ENCODE measurements at regions not wholly inside any gene's neighbourhood (a gene's known extent, or its start where the extent isn't known, plus 50 kb on each side); places are given as distances from the start of the nearest gene placed in this dataset.

DNA sequence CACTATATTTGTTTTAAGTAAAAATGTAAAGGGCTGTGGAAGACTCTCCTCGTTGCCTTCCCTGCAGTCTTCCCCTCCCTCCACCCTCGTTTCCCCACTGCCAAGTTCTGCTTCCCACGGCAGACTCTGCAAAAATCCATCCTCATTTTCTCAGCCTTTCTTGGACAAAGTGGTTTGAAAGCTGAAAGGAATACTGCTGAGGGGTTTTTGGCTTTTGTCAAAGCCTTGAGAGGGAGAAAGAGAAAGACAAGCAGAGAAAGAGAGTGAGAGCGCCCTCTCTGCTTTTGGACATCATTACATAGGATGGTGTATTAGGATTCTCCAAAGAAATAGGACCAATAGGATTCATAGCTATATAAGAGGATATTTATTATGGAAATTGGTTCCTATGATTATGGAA, 455.9 kb upstream of the SOX11 start:
- no peaks in the 10 kb centered on the region for H3K27me3 ChIP-seq (ENCODE audit: control insufficient read depth, insufficient read depth, low read length)
- H3K9me3 ChIP-seq (ENCODE audit: control insufficient read depth, insufficient read depth, low read length) = peaks cover 2% of the 10 kb centered on the region
- no peaks in the 10 kb centered on the region for H3K4me1 ChIP-seq (ENCODE audit: control insufficient read depth, insufficient read depth, low read length)
- no peaks in the 10 kb centered on the region for H3K36me3 ChIP-seq (ENCODE audit: control insufficient read depth, insufficient read depth, low read length)
- WGBS (ENCODE audit: insufficient coverage) = no CpG with 5 or more reads among the region's 4 CpGs
- no peak overlapping the region for H3K4me3 ChIP-seq (ENCODE audit: low read depth, low read length)
- peak in 3 of 6 donors; percentile 13 to 93 (median 45) for DNase-seq (ENCODE audit: low read depth in 4 of 6, low spot score in 6 of 6)
- H3K27ac ChIP-seq (ENCODE audit: low read depth, low read length) = no peak overlapping the region

DNA sequence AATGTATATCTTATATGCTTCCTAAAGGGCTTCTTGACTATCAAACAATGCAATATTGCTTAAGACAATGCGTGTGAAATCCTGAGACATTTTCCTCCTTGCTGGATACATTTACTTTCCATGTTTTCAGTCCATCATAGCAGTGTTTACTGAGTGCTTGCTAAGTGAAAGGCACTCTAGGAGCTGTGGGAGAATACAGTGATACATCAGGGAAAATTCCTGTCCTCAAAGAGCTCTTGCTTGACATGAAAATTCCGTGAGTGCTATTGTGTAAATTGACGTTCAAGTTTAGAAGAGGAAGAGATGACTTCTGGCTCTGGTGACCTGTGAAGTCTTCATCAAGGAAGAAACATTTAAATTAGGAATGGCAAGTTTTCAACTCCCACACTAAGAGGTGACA, 449.4 kb upstream of the SOX11 start:
- Histone ChIP-seq H3K9me3 (ENCODE audit: control insufficient read depth, insufficient read depth, low read length) (no peaks in the 10 kb centered on the region), H3K27me3 (ENCODE audit: control insufficient read depth, insufficient read depth, low read length) (no peaks in the 10 kb centered on the region), H3K36me3 (ENCODE audit: control insufficient read depth, insufficient read depth, low read length) (no peaks in the 10 kb centered on the region), H3K4me3 (ENCODE audit: low read depth, low read length) (no peak overlapping the region), H3K4me1 (ENCODE audit: control insufficient read depth, insufficient read depth, low read length) (no peaks in the 10 kb centered on the region), H3K27ac (ENCODE audit: low read depth, low read length) (no peak overlapping the region)
- WGBS (ENCODE audit: insufficient coverage) = no CpG with 5 or more reads among the region's 3 CpGs
- DNase-seq (ENCODE audit: low read depth in 4 of 6, low spot score in 6 of 6) = no peak

DNA sequence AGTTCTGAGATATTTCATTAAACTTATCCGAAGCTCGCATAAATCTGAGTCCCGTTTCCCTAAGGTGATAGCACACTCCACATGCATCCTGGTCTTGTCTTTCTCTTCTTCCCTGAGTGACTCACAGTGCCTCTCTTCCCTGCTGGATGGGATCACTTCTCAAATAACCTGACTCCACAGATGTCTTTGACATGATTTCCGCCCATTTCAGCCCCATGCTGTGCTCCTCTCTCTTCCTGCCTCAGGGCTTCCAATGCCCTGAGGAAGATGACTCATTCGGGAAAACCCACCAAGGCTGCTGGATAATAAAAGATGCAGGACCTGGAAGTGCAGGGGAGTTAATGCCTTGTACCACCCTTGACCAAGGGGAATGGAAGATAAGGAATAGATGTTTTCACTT, 441.7 kb upstream of the SOX11 start:
- WGBS (ENCODE audit: insufficient coverage) = 71% methylated on average over 4 of the region's 5 CpGs
- DNase-seq (ENCODE audit: low read depth in 4 of 6, low spot score in 6 of 6) = no peak
- Histone ChIP-seq H3K27ac (ENCODE audit: low read depth, low read length) (no peak overlapping the region), H3K36me3 (ENCODE audit: control insufficient read depth, insufficient read depth, low read length) (no peaks in the 10 kb centered on the region), H3K27me3 (ENCODE audit: control insufficient read depth, insufficient read depth, low read length) (no peaks in the 10 kb centered on the region), H3K9me3 (ENCODE audit: control insufficient read depth, insufficient read depth, low read length) (no peaks in the 10 kb centered on the region), H3K4me1 (ENCODE audit: control insufficient read depth, insufficient read depth, low read length) (peaks cover 3% of the 10 kb centered on the region), H3K4me3 (ENCODE audit: low read depth, low read length) (no peak overlapping the region)

DNA sequence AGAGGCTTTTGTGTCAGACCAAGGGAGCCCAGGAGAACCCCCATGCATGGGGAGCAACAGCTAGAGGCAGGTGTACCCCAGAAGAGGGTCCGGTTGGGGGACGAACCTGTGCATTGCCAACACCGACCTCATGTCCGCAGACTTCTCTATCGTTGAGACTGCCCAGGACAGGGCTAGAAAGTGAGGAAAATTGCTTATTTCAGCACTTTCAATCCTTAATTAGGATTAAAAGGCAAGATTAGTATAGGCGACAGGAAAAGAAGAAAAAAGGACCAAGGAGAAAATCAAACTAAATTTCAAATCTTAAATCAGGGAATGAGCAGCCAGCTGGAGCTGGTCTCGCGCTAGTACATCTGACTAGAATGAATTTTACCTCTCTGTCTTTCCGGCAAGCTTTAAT, 438.9 kb upstream of the SOX11 start:
- H3K4me1 ChIP-seq (ENCODE audit: control insufficient read depth, insufficient read depth, low read length) = peaks cover 3% of the 10 kb centered on the region
- 93% methylated on average over 5 of the region's 9 CpGs for WGBS (ENCODE audit: insufficient coverage)
- H3K27ac ChIP-seq (ENCODE audit: low read depth, low read length) = no peak overlapping the region

DNA sequence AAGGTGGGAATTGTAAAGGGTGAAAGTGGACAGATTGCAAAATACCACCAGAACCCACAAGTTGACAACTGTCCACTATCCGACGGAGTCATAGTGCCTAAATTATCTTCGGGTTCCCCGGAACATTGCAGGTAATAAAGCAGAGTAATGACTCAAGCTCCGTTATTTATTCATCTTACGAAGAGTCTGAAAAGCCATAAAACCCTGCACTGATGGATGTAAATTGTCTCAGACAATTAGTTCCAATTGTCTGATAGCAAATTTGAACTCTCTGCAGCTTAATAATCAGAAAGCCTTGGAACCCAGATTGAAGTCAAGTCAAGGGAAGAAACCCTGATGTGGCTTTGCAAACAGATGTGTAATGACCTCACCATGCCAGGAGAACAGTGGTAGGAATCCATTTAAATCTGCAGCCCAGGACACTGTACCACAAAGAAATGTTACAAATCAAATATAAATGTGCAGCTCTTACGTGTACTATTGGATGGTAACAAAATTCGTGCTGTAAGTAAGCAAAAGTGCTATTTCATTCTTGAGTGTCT, 437.3 kb upstream of the SOX11 start:
- Histone ChIP-seq H3K36me3 (ENCODE audit: control insufficient read depth, insufficient read depth, low read length) (no peaks in the 10 kb centered on the region), H3K9me3 (ENCODE audit: control insufficient read depth, insufficient read depth, low read length) (no peaks in the 10 kb centered on the region), H3K4me3 (ENCODE audit: low read depth, low read length) (no peak overlapping the region), H3K27me3 (ENCODE audit: control insufficient read depth, insufficient read depth, low read length) (no peaks in the 10 kb centered on the region), H3K4me1 (ENCODE audit: control insufficient read depth, insufficient read depth, low read length) (peaks cover 3% of the 10 kb centered on the region), H3K27ac (ENCODE audit: low read depth, low read length) (no peak overlapping the region)
- DNase-seq (ENCODE audit: low read depth in 4 of 6, low spot score in 6 of 6) = peak in 1 of 6 donors; percentile 79
- 63% methylated on average over 4 of the region's 8 CpGs for WGBS (ENCODE audit: insufficient coverage)

More for the DNA sequence above, 438.9 kb upstream of the SOX11 start:
- Histone ChIP-seq H3K9me3 (ENCODE audit: control insufficient read depth, insufficient read depth, low read length) (no peaks in the 10 kb centered on the region), H3K4me3 (ENCODE audit: low read depth, low read length) (no peak overlapping the region), H3K36me3 (ENCODE audit: control insufficient read depth, insufficient read depth, low read length) (no peaks in the 10 kb centered on the region), H3K27me3 (ENCODE audit: control insufficient read depth, insufficient read depth, low read length) (no peaks in the 10 kb centered on the region)
- no peak for DNase-seq (ENCODE audit: low read depth in 4 of 6, low spot score in 6 of 6)

DNA sequence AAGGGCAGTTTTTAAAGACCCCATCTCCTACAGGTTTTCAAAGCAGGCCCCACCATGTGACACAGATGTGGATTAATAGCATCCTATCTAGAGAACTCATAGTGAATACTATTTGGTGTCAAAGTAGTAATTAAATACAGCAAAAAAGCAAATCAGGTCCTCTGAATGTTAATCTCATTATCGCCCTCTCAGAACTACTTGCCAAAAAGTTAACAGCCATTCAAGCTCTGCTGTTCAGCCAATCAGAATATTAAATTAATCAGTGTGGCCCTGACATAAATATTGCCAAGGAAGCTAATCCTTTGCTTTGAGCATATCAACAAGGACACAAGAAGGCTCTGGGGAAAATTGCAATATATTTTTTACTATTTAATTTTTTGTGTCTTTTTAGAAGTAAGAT, 428.9 kb upstream of the SOX11 start:
- no peaks in the 10 kb centered on the region for H3K9me3 ChIP-seq (ENCODE audit: control insufficient read depth, insufficient read depth, low read length)
- H3K36me3 ChIP-seq (ENCODE audit: control insufficient read depth, insufficient read depth, low read length) = no peaks in the 10 kb centered on the region
- no peaks in the 10 kb centered on the region for H3K27me3 ChIP-seq (ENCODE audit: control insufficient read depth, insufficient read depth, low read length)
- H3K27ac ChIP-seq (ENCODE audit: low read depth, low read length) = no peak overlapping the region
- no peaks in the 10 kb centered on the region for H3K4me1 ChIP-seq (ENCODE audit: control insufficient read depth, insufficient read depth, low read length)
- WGBS (ENCODE audit: insufficient coverage) = no CpG with 5 or more reads among the region's 1 CpG
- H3K4me3 ChIP-seq (ENCODE audit: low read depth, low read length) = no peak overlapping the region
- DNase-seq (ENCODE audit: low read depth in 4 of 6, low spot score in 6 of 6) = peak in 1 of 6 donors; percentile 47

DNA sequence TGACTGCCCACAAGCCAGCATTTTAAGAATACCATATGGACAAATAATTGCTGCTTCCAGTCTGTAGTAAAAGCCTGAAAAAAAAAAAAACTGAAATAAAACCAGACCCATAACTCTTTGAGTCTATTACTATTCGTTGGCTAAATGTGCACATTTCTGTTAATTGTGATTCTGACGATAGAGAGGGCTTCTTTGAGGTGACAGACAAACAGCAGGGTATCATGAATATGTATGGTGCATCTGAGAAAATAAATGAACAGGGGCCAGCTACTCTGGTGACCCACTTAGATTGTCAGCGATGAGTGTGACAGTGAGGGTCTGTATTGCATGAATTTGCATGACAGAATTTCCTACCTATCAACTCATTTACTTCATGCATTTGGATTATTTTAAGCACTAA, 427.8 kb upstream of the SOX11 start:
- Histone ChIP-seq H3K27me3 (ENCODE audit: control insufficient read depth, insufficient read depth, low read length) (no peaks in the 10 kb centered on the region), H3K4me1 (ENCODE audit: control insufficient read depth, insufficient read depth, low read length) (no peaks in the 10 kb centered on the region), H3K27ac (ENCODE audit: low read depth, low read length) (no peak overlapping the region), H3K9me3 (ENCODE audit: control insufficient read depth, insufficient read depth, low read length) (no peaks in the 10 kb centered on the region), H3K36me3 (ENCODE audit: control insufficient read depth, insufficient read depth, low read length) (no peaks in the 10 kb centered on the region), H3K4me3 (ENCODE audit: low read depth, low read length) (no peak overlapping the region)
- WGBS (ENCODE audit: insufficient coverage) = no CpG with 5 or more reads among the region's 3 CpGs
- DNase-seq (ENCODE audit: low read depth in 4 of 6, low spot score in 6 of 6) = peak in 2 of 6 donors; percentile 53 to 81

DNA sequence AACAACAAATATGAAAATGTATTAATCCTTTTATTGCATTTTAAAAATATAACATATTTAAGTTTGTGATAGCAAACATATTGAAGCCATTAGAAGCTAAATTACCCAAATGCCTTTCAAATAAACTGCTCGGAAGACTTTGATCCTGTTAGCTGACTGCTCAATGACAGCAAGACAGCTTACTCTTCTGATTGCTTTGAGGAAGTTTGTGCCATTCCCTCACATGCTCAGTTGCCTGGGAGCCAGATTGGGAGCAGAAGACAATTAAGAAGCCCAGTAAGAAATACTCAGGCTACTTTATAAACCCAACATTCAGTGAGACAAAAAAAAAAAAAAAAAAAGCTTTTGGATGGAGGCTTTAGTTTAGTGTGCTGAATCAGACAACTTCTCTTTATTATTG, 407.1 kb upstream of the SOX11 start:
- WGBS (ENCODE audit: insufficient coverage) = no CpG with 5 or more reads among the region's 1 CpG

DNA sequence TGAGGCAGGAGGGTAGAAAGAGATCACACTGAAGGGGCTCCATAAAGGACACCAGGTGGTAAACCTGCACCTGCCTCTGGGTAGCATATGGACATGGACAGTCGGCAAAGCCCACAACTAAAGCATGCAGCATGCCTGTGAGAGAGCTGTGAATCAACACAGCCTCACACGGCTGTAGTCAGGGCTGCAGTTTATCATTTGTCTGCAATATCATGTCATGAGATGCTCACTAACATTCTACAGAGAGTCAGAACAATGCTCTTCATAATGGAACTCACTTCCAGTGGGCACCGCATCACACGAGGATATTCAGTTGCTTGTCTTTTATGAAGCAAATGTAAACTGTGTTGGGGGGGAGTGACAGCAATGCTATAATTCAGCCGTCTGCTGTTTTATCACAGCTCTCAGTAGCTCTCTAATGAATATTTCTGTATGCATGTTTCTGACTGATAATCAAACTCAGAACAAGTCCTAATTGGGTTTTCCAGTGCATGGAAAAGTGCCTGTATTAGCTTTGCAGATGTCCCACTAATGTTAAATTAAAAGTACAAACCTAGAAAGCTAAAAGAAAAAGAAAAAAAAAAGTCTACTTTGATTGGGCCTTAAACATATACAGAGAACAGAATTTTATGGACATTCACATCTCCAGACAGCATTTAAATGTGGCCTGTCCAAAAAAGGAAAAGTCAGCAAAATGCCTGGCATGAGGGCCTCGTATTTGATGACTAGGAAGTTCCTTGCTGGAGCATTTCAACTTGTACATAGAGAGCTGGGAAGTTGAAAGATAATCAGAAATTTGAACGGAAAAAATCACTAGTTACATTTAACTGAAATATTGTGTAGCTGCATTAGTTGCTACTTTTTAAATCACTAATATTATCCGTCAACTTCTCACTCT, 406.1 kb upstream of the SOX11 start:
- Histone ChIP-seq H3K9me3 (ENCODE audit: control insufficient read depth, insufficient read depth, low read length) (peaks cover 1% of the 10 kb centered on the region), H3K27me3 (ENCODE audit: control insufficient read depth, insufficient read depth, low read length) (no peaks in the 10 kb centered on the region), H3K4me1 (ENCODE audit: control insufficient read depth, insufficient read depth, low read length) (peaks cover 3% of the 10 kb centered on the region), H3K36me3 (ENCODE audit: control insufficient read depth, insufficient read depth, low read length) (no peaks in the 10 kb centered on the region), H3K4me3 (ENCODE audit: low read depth, low read length) (no peak overlapping the region), H3K27ac (ENCODE audit: low read depth, low read length) (no peak overlapping the region)
- DNase-seq (ENCODE audit: low read depth in 4 of 6, low spot score in 6 of 6) = peak in 2 of 6 donors; percentile 46 to 59
- WGBS (ENCODE audit: insufficient coverage) = 35% methylated on average over 2 of the region's 8 CpGs

More for the DNA sequence above, 407.1 kb upstream of the SOX11 start:
- Histone ChIP-seq H3K4me3 (ENCODE audit: low read depth, low read length) (no peak overlapping the region), H3K27me3 (ENCODE audit: control insufficient read depth, insufficient read depth, low read length) (no peaks in the 10 kb centered on the region), H3K27ac (ENCODE audit: low read depth, low read length) (no peak overlapping the region), H3K4me1 (ENCODE audit: control insufficient read depth, insufficient read depth, low read length) (peaks cover 3% of the 10 kb centered on the region), H3K36me3 (ENCODE audit: control insufficient read depth, insufficient read depth, low read length) (no peaks in the 10 kb centered on the region), H3K9me3 (ENCODE audit: control insufficient read depth, insufficient read depth, low read length) (peaks cover 1% of the 10 kb centered on the region)
- no peak for DNase-seq (ENCODE audit: low read depth in 4 of 6, low spot score in 6 of 6)
